ENCODE measurements at regions not wholly inside any gene's neighbourhood (a gene's known extent, or its start where the extent isn't known, plus 50 kb on each side); places are given as distances from the start of the nearest gene placed in this dataset.

GRCh38 chr6:71726121-71726520 is 160.2 kb upstream of the RIMS1 start:
- H3K4me1 ChIP-seq (ENCODE audit: insufficient read depth, low read length): no peaks in the 10 kb centered on the region
- H3K23me2 ChIP-seq (ENCODE audit: insufficient read length, low read depth, low read length, poor library complexity, severe bottlenecking): no peaks in the 10 kb centered on the region
- no peak overlapping the region for H3K23ac ChIP-seq (ENCODE audit: insufficient read length, low read depth, low read length)
- H4K91ac ChIP-seq (ENCODE audit: insufficient read length, low read depth, low read length): no peak overlapping the region
- no peak overlapping the region for H2AFZ ChIP-seq (ENCODE audit: low read length)
- H4K5ac ChIP-seq (ENCODE audit: insufficient read length, low read depth, low read length): no peak overlapping the region
- H3K27me3 ChIP-seq (ENCODE audit: insufficient read depth, low read length): no peaks in the 10 kb centered on the region
- no peak overlapping the region for H3K4me2 ChIP-seq (ENCODE audit: insufficient read depth, insufficient read length, low read length)
- Mint-ChIP-seq H3K36me3 (ENCODE audit: insufficient read depth in 1 of 3, low read depth in 3 of 3) (no peaks in the 10 kb centered on the region), H3K4me1 (no peaks in the 10 kb centered on the region), H3K27me3 (ENCODE audit: low read depth) (no peaks in the 10 kb centered on the region; the same call in 1 of the 2 replicates), H3K9me3 (no peaks in the 10 kb centered on the region), H3K27ac (no peak overlapping the region), H3K4me3 (no peak overlapping the region)
- no peaks in the 10 kb centered on the region for H3K79me1 ChIP-seq (ENCODE audit: insufficient read depth, low read depth, low read length, poor library complexity, severe bottlenecking)
- no peak overlapping the region for H3K9ac ChIP-seq (ENCODE audit: extremely low read depth, insufficient read length, low read length)
- no peak overlapping the region for H3K18ac ChIP-seq (ENCODE audit: insufficient read length, low read depth, low read length)
- H2BK5ac ChIP-seq (ENCODE audit: insufficient read length, low read length): no peak overlapping the region
- no CpG with 5 or more reads among the region's 2 CpGs for WGBS (ENCODE audit: extremely low coverage, insufficient read length, low lambda C conversion rate)
- no peaks in the 10 kb centered on the region for H3K9me3 ChIP-seq (ENCODE audit: control insufficient read depth, low read depth, low read length)
- no peaks in the 10 kb centered on the region for H3K79me2 ChIP-seq (ENCODE audit: insufficient read depth, low read length)
- no peaks in the 10 kb centered on the region for H4K20me1 ChIP-seq (ENCODE audit: control insufficient read depth, insufficient read depth, insufficient read length)
- no peak overlapping the region for H2BK12ac ChIP-seq (ENCODE audit: insufficient read length, low read depth, low read length)
- no peak overlapping the region for H3K4ac ChIP-seq (ENCODE audit: low read depth, low read length)
- H3T11ph ChIP-seq (ENCODE audit: low read length): no peak overlapping the region
- no peak overlapping the region for H3K56ac ChIP-seq (ENCODE audit: insufficient read length, low read depth, low read length)
- no peak overlapping the region for H2AK5ac ChIP-seq (ENCODE audit: insufficient read length, low read length)
- H2BK20ac ChIP-seq (ENCODE audit: low read depth, low read length, poor library complexity, severe bottlenecking): no peak overlapping the region
- no peak for DNase-seq
- no peak overlapping the region for H3K14ac ChIP-seq (ENCODE audit: insufficient read depth, low read length)
- no peak for TF ChIP-seq CTCF (conservative IDR thresholded peaks at IDR 0.05)
- H3K27ac ChIP-seq (ENCODE audit: insufficient read length, low read depth, low read length): no peak overlapping the region
- no peak overlapping the region for H2BK120ac ChIP-seq (ENCODE audit: low read depth, low read length, poor library complexity, severe bottlenecking)
- no peak overlapping the region for H4K8ac ChIP-seq (replicated peaks; ENCODE audit: insufficient read length, low read depth, low read length)
- H2BK15ac ChIP-seq (ENCODE audit: low read depth, low read length): no peak overlapping the region
